ENCODE measurements at regions not wholly inside any gene's neighbourhood (a gene's known extent, or its start where the extent isn't known, plus 50 kb on each side); places are given as distances from the start of the nearest gene placed in this dataset.

DNA sequence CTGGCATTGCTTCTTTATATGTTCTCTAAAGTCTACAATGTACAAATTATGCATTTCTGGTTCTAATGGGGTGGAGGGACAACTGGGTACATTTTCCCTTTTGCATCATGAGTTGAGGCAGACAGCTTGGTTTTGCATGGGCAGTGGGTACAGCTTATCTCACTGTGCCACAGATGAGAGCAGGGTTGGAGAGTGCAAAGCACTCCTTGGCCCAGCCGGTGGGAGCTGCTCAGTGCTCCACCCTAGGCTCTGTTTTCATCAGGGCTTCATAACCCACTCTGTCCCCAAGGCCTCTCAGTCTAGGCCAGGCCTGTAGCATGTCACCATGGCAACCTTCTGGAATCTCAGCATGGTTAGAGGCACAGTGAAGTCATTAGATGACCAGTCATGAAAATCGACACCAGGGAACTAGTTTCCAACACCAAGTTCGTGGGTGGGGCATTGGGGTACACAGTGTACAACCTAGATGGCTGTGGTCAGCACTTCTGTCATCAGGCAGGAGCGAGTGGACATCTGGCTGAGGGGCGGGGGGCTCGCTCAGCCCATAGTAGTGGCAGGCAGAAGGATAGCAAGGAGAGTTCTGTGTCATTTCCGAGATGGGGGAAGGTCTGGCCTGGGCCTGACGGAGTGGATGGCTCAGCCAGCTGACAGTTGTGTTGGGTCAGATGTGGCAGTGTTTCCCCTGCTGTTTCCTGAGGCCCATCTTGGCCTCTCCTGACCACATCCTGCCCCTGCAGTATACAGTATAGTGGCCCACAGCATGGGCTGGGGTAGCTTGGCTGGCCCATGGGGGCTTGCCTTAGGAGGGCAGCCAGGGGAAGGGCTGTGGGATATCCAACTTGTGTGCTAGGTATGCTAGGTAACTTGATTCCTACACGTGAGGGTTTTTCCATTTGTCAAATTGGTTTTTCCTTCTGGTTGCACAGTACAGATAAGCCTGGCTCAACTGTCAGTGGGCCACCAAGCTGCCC is 75.7 kb upstream of the PRR23C start:
- no peak for TF ChIP-seq POLR2A (IDR thresholded peaks at IDR 0.05)
- TF ChIP-seq, protein P1, sequence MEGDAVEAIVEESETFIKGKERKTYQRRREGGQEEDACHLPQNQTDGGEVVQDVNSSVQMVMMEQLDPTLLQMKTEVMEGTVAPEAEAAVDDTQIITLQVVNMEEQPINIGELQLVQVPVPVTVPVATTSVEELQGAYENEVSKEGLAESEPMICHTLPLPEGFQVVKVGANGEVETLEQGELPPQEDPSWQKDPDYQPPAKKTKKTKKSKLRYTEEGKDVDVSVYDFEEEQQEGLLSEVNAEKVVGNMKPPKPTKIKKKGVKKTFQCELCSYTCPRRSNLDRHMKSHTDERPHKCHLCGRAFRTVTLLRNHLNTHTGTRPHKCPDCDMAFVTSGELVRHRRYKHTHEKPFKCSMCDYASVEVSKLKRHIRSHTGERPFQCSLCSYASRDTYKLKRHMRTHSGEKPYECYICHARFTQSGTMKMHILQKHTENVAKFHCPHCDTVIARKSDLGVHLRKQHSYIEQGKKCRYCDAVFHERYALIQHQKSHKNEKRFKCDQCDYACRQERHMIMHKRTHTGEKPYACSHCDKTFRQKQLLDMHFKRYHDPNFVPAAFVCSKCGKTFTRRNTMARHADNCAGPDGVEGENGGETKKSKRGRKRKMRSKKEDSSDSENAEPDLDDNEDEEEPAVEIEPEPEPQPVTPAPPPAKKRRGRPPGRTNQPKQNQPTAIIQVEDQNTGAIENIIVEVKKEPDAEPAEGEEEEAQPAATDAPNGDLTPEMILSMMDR (IDR thresholded peaks at IDR 0.05), result no peak
- TF ChIP-seq POLR2AphosphoS5 (IDR thresholded peaks at IDR 0.05), result no peak
